Common myeloid progenitor, CD34-positive (primary cell): ENCODE measurements at regions not wholly inside any gene's neighbourhood (a gene's known extent, or its start where the extent isn't known, plus 50 kb on each side); places are given as distances from the start of the nearest gene placed in this dataset.

Experiments used
- CTCF ChIA-PET: fragments of 350-600 bp; sonication (Branson Sonifier 250); formaldehyde crosslinking; loops from one replicate; lab custom pipeline; 2021; ENCODE audit warnings: antibody characterized with exemption; lab: Charles Lee
- POLR2A ChIA-PET: fragments of 350-600 bp; sonication (Branson Sonifier 250); formaldehyde crosslinking; loops from one replicate; lab custom pipeline; 2021; ENCODE audit warnings: antibody characterized with exemption; lab: Charles Lee
- DNase-seq, 3 donors: peaks; one replicate each; pipeline versions ENCODE4 v3.0.0 to v3.0.0-alpha.2; 2013
- H3K27ac ChIP-seq, 2 experiments: 1 replicate in 1 of 2; 2 replicates in 1 of 2; pipeline ENCODE4 v1.7.0; 2013; ENCODE audit warnings: inconsistent platforms in 2 of 2, low read length in 2 of 2, mild to moderate bottlenecking in 2 of 2, low read depth in 1 of 2, moderate library complexity in 1 of 2; ENCODE audit not compliant: severe bottlenecking in 2 of 2, insufficient read depth in 1 of 2, poor library complexity in 1 of 2
- H3K27me3 ChIP-seq, 5 experiments: replicated peaks in 2 of 5; 1 replicate in 3 of 5; 2 replicates in 2 of 5; pipeline versions ENCODE4 v1.6.1 to v1.7.0; 2013; ENCODE audit warnings: low read length in 4 of 5, mild to moderate bottlenecking in 2 of 5, moderate library complexity in 2 of 5, inconsistent platforms in 1 of 5; ENCODE audit not compliant: insufficient read depth in 5 of 5, control insufficient read depth in 4 of 5
- H3K36me3 ChIP-seq, 4 experiments: 1 replicate in 2 of 4; 2 replicates in 2 of 4; pipeline versions ENCODE4 v1.6.1 to v1.7.0; 2013; ENCODE audit warnings: low read length in 3 of 4, control low read depth in 1 of 4, mild to moderate bottlenecking in 1 of 4; ENCODE audit not compliant: control insufficient read depth in 4 of 4, insufficient read depth in 4 of 4
- H3K4me1 ChIP-seq, 4 experiments: 1 replicate in 3 of 4; 2 replicates in 1 of 4; pipeline versions ENCODE4 v1.6.1 to v1.7.1; 2013; ENCODE audit warnings: low read length in 3 of 4, mild to moderate bottlenecking in 3 of 4, control low read depth in 1 of 4, inconsistent platforms in 1 of 4, moderate library complexity in 1 of 4; ENCODE audit not compliant: control insufficient read depth in 4 of 4, insufficient read depth in 4 of 4; ENCODE audit errors: control extremely low read depth in 1 of 4
- H3K4me3 ChIP-seq, 7 experiments: 1 replicate in 4 of 7; 2 replicates in 3 of 7; pipeline versions ENCODE4 v1.5.1 to v1.7.0; 2013; ENCODE audit warnings: mild to moderate bottlenecking in 7 of 7, low read length in 6 of 7, moderate library complexity in 6 of 7, inconsistent platforms in 2 of 7, low read depth in 2 of 7, control low read depth in 1 of 7; ENCODE audit not compliant: insufficient read depth in 4 of 7, control insufficient read depth in 1 of 7; ENCODE audit errors: extremely low read depth in 1 of 7
- H3K9me3 ChIP-seq, 5 experiments: 1 replicate in 4 of 5; 2 replicates in 1 of 5; pipeline versions ENCODE4 v1.6.1 to v1.7.1; 2013; ENCODE audit warnings: low read length in 4 of 5, mild to moderate bottlenecking in 2 of 5, inconsistent platforms in 1 of 5, low read depth in 1 of 5, moderate library complexity in 1 of 5; ENCODE audit not compliant: control insufficient read depth in 4 of 5, insufficient read depth in 2 of 5; ENCODE audit errors: control extremely low read depth in 1 of 5
- WGBS: methylation state at CpG from one replicate; pipeline ENCODE4 v1.1.5; 2013; ENCODE audit not compliant: insufficient coverage; 5-methylcytosine and 5-hydroxymethylcytosine counted together

- 100% methylated on average over 2 of the region's 3 CpGs for WGBS
These were observed 56.6 kb downstream of the MRPL57 start for GRCh38 chr13:21233086-21233485.

GRCh38 chr13:21234526-21234925 is 58.1 kb downstream of the MRPL57 start:
- H3K27ac ChIP-seq = no peak overlapping the region
- H3K4me3 ChIP-seq = no peak overlapping the region
- no peaks in the 10 kb centered on the region for H3K36me3 ChIP-seq
- no peaks in the 10 kb centered on the region for H3K27me3 ChIP-seq
- no peak for DNase-seq
- H3K4me1 ChIP-seq = peaks cover 0 to 12% (median 5%) of the 10 kb centered on the region in 4 experiments
- CTCF ChIA-PET = no interaction called here
- POLR2A ChIA-PET = no interaction called here
- peaks cover 0 to 5% (median 0%) of the 10 kb centered on the region in 5 experiments for H3K9me3 ChIP-seq
- WGBS = 83% methylated on average over 7 of the region's 8 CpGs

More at GRCh38 chr13:21233086-21233485, 56.6 kb downstream of the MRPL57 start:
- Histone ChIP-seq H3K4me3 (no peak overlapping the region), H3K27ac (no peak overlapping the region), H3K36me3 (no peaks in the 10 kb centered on the region), H3K9me3 (peaks cover 0 to 5% (median 0%) of the 10 kb centered on the region in 5 experiments), H3K4me1 (peaks cover 0 to 12% (median 5%) of the 10 kb centered on the region in 4 experiments), H3K27me3 (no peaks in the 10 kb centered on the region)
- DNase-seq = peak in 2 of 3 donors; percentile 25 to 32
- POLR2A ChIA-PET = no interaction called here
- CTCF ChIA-PET = interaction anchor here (1.3 to 1.7 kb wide), 3 partner anchors 15 to 149 kb away, joined by 3 to 5 read pairs (median 3); no protein-coding TSS in a partner anchor

GRCh38 chr13:21235174-21235573 is 58.7 kb downstream of the MRPL57 start:
- Histone ChIP-seq H3K36me3 (no peaks in the 10 kb centered on the region), H3K27me3 (no peaks in the 10 kb centered on the region), H3K27ac (no peak overlapping the region), H3K4me3 (no peak overlapping the region), H3K9me3 (peaks cover 0 to 5% (median 0%) of the 10 kb centered on the region in 5 experiments), H3K4me1 (peaks cover 0 to 11% (median 4%) of the 10 kb centered on the region in 4 experiments)
- 97% methylated on average over 12 of the region's 12 CpGs for WGBS
- no peak for DNase-seq
- ChIA-PET CTCF (no interaction called here), POLR2A (no interaction called here)

GRCh38 chr13:21237081-21237480 is 60.6 kb downstream of the MRPL57 start:
- ChIA-PET POLR2A (no interaction called here), CTCF (interaction anchor here (0.6 to 1.4 kb wide), 2 partner anchors 10 to 25 kb away, joined by 3 to 4 read pairs; no protein-coding TSS in a partner anchor)
- 85% methylated on average over 8 of the region's 9 CpGs for WGBS
- H3K4me3 ChIP-seq = no peak overlapping the region
- H3K36me3 ChIP-seq = no peaks in the 10 kb centered on the region
- H3K4me1 ChIP-seq = peaks cover 0 to 17% (median 4%) of the 10 kb centered on the region in 4 experiments
- H3K9me3 ChIP-seq = peaks cover 0 to 5% (median 0%) of the 10 kb centered on the region in 5 experiments
- H3K27me3 ChIP-seq = no peaks in the 10 kb centered on the region
- H3K27ac ChIP-seq = no peak overlapping the region
- DNase-seq = no peak

GRCh38 chr13:21238267-21238666 is 61.8 kb downstream of the MRPL57 start:
- POLR2A ChIA-PET = no interaction called here
- DNase-seq = no peak

GRCh38 chr13:21240586-21240985 is 64.1 kb downstream of the MRPL57 start:
- DNase-seq = peak in 2 of 3 donors; percentile 27 to 41
- peaks cover 0 to 21% (median 3%) of the 10 kb centered on the region in 4 experiments for H3K4me1 ChIP-seq
- POLR2A ChIA-PET = no interaction called here
- no peaks in the 10 kb centered on the region for H3K36me3 ChIP-seq
- WGBS = 53% methylated on average over 6 of the region's 8 CpGs
- H3K27ac ChIP-seq = no peak overlapping the region
- H3K27me3 ChIP-seq = no peaks in the 10 kb centered on the region
- peak overlapping the region in 2 of 7 experiments; percentile 1 to 10 for H3K4me3 ChIP-seq
- peaks cover 0 to 5% (median 0%) of the 10 kb centered on the region in 5 experiments for H3K9me3 ChIP-seq
- CTCF ChIA-PET = interaction anchor here (0.9 to 1.8 kb wide), 5 partner anchors 9 to 236 kb away, joined by 3 to 7 read pairs (median 3); no protein-coding TSS in a partner anchor

More at GRCh38 chr13:21238267-21238666, 61.8 kb downstream of the MRPL57 start:
- H3K4me3 ChIP-seq = no peak overlapping the region
- no peak overlapping the region for H3K27ac ChIP-seq
- peaks cover 0 to 5% (median 0%) of the 10 kb centered on the region in 5 experiments for H3K9me3 ChIP-seq
- peaks cover 0 to 24% (median 2%) of the 10 kb centered on the region in 4 experiments for H3K4me1 ChIP-seq
- no peaks in the 10 kb centered on the region for H3K27me3 ChIP-seq
- WGBS = 100% methylated on average over 1 of the region's 2 CpGs
- CTCF ChIA-PET = interaction anchor here (1.5 kb wide), 1 partner anchor 19 kb away, joined by 4 read pairs; no protein-coding TSS in a partner anchor
- H3K36me3 ChIP-seq = no peaks in the 10 kb centered on the region

GRCh38 chr13:21242236-21242635 is 65.8 kb downstream of the MRPL57 start:
- Histone ChIP-seq H3K4me3 (no peak overlapping the region), H3K27me3 (no peaks in the 10 kb centered on the region), H3K9me3 (peaks cover 0 to 5% (median 0%) of the 10 kb centered on the region in 5 experiments), H3K4me1 (peaks cover 0 to 21% (median 3%) of the 10 kb centered on the region in 4 experiments), H3K27ac (no peak overlapping the region), H3K36me3 (no peaks in the 10 kb centered on the region)
- peak in 1 of 3 donors; percentile 19 for DNase-seq
- CTCF ChIA-PET = no interaction called here
- 99% methylated on average over 9 of the region's 9 CpGs for WGBS
- POLR2A ChIA-PET = no interaction called here
